ENCODE measurements at regions not wholly inside any gene's neighbourhood (a gene's known extent, or its start where the extent isn't known, plus 50 kb on each side); places are given as distances from the start of the nearest gene placed in this dataset.
A peak's percentile ranks its signal among the peaks of the same experiment; 100 is the strongest.

DNA sequence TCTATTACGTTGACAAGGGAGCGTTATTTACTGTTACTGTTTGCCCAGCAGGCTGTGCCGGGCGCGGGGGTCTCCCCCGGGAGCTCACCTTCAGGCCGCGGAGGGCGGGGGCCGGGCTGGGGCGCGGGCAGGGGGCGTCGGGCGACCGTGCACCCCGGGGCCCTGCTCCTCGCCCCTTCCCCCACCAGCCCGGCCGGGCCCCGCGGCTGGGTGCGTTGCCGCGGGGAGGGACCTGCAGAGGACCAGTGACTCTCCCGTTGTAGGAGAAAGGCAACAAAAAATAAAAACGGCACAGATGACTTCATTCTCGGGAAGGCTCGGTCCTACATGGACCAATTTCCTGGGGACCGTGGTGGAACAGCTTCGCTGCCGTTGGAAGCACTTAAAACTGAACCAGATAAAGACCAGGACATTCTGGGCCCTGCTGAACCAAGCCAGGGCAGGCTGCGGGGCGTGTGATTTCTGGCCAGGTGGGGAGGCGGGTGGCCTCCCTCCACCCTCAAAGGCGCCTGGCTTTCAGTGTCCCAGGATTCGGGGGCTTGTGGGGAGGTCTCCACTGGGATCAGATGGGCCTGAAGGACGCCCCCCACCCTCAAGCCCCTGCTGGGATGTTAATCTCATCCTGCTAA is 57.4 kb downstream of the IGLL1 start:
- 15 to 17% methylated on average over 37 of the region's 38 CpGs for WGBS, 2 donors

DNA sequence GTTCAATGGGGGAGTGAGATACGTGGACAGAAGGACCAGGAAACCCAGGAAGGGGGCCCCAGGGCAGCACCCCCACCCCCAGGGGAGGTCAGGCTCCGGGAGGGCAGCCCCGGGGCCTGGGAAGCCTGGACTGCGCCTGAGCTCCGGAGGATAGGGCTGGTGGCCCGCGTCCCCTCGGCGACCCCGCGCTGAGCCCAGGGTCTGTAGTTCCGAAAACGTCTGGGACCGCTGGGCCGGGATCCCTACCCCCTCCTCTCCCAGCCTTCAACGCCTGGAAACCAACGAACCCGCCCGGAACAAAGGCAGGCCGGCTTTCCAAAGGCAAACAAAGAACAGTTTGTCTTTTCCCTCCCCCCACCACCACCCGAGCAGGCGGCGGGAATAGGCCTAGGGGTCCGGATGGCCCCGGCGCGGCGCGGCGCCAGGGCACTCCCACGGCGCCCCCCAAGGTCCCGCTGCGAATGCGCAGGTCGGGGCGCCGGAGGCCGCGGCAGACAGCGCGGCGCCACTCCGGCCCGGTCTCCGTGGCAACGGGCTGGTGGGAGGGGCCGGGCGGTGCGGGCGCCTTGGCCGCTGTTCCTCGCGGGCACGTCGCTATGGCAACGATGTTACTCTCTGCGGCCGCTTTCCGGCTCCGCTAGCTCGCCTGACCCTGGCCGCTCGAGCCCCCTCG is 58.5 kb downstream of the IGLL1 start:
- TF ChIP-seq, protein P1, sequence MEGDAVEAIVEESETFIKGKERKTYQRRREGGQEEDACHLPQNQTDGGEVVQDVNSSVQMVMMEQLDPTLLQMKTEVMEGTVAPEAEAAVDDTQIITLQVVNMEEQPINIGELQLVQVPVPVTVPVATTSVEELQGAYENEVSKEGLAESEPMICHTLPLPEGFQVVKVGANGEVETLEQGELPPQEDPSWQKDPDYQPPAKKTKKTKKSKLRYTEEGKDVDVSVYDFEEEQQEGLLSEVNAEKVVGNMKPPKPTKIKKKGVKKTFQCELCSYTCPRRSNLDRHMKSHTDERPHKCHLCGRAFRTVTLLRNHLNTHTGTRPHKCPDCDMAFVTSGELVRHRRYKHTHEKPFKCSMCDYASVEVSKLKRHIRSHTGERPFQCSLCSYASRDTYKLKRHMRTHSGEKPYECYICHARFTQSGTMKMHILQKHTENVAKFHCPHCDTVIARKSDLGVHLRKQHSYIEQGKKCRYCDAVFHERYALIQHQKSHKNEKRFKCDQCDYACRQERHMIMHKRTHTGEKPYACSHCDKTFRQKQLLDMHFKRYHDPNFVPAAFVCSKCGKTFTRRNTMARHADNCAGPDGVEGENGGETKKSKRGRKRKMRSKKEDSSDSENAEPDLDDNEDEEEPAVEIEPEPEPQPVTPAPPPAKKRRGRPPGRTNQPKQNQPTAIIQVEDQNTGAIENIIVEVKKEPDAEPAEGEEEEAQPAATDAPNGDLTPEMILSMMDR (IDR thresholded peaks at IDR 0.05) = no peak
- no peak for TF ChIP-seq POLR2A (IDR thresholded peaks at IDR 0.05)
- peak overlapping the region; percentile 1 for H3K4me3 ChIP-seq (ENCODE audit: low read depth, poor library complexity, severe bottlenecking)
- intact Hi-C loops (cut with DNase I; ENCODE audit: low total_unique reads) = no loop called here
- 2 to 4% methylated on average over 35 to 43 of the region's 65 CpGs for WGBS, 2 donors
- peak; percentile 78 to 96 for DNase-seq (ENCODE audit: low spot score in 2 of 2)

More for the DNA sequence above, 57.4 kb downstream of the IGLL1 start:
- DNase-seq (ENCODE audit: low spot score in 2 of 2) = no peak
- intact Hi-C loops (cut with DNase I; ENCODE audit: low total_unique reads) = no loop called here
- TF ChIP-seq, protein P1 (IDR thresholded peaks at IDR 0.05) = no peak
- no peak for TF ChIP-seq POLR2A (IDR thresholded peaks at IDR 0.05)
- H3K4me3 ChIP-seq (ENCODE audit: low read depth, poor library complexity, severe bottlenecking) = no peak overlapping the region

DNA sequence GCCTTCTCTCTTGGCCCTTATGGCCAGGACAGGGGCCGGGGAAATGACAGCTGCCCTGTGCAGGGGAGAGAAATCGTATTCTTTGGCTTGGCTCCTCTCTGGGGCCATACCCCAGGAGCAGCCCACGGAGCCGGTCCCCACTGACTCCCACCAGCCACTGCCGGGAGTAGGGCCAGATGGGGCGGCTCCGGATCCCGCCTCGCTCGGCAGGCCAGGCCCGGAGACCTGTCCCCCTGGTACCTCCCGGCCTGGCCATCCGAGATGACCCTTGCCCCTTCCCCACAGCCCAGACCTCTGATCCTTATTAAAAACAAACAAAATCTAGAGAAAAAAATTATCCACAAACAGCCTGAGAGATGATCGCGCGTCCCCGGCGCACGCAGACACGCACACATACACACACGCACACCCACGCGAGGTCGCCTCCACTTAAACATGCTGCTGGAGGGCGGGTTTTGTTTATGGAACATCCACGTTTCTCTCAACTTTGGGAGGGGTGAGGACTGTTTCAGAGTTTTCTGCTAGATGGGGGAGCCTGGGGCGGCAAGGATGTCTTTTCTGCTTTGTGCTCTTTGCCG is 59.1 kb downstream of the IGLL1 start:
- DNase-seq (ENCODE audit: low spot score in 2 of 2) = no peak
- 29 to 42% methylated on average over 28 of the region's 28 CpGs for WGBS, 2 donors
- H3K4me3 ChIP-seq (ENCODE audit: low read depth, poor library complexity, severe bottlenecking) = no peak overlapping the region
- intact Hi-C loops (cut with DNase I; ENCODE audit: low total_unique reads) = no loop called here
- no peak for TF ChIP-seq POLR2A (IDR thresholded peaks at IDR 0.05)
- TF ChIP-seq, protein P1 (IDR thresholded peaks at IDR 0.05) = no peak

DNA sequence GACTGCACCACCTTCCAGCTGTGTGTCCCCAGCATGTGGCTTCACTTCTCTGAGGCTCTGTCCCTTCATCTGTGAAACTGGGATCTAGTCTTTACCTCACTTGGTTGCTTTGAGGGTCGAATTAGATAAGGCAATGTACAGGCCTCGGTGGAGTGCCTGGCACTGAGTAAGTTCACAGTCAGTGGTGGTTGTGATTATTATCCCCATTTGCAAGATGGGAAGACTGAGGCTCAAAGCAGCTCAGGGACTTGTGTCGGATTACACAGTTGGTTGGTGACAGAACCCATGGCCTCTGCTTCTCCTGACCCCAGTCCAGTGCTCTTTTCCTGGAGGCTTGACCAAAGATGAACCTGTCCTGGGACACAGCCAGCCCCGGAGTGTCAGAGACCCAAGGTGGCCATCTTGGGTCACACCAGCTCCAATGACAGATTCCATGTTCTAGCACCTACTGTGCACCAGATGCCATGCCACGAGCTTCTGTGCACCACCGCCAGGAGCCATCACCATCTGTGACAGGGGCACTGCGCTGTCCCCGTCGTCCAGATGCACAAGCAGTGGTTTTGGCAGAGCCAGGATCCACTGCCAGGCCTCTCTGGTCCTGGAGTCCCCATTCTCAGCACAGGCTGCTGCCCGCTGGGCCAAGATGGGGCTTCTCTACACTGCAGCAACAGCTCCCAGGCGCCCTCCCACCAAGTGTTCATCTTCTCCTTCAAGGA is 60.5 kb downstream of the IGLL1 start:
- DNase-seq (ENCODE audit: low spot score in 2 of 2) = no peak
- TF ChIP-seq, protein P1 (IDR thresholded peaks at IDR 0.05) = no peak
- TF ChIP-seq POLR2A (IDR thresholded peaks at IDR 0.05) = no peak
- no peak overlapping the region for H3K4me3 ChIP-seq (ENCODE audit: low read depth, poor library complexity, severe bottlenecking)
- WGBS, 2 donors = 92 to 95% methylated on average over 9 to 11 of the region's 11 CpGs
- intact Hi-C loops (cut with DNase I; ENCODE audit: low total_unique reads) = no loop called here

DNA sequence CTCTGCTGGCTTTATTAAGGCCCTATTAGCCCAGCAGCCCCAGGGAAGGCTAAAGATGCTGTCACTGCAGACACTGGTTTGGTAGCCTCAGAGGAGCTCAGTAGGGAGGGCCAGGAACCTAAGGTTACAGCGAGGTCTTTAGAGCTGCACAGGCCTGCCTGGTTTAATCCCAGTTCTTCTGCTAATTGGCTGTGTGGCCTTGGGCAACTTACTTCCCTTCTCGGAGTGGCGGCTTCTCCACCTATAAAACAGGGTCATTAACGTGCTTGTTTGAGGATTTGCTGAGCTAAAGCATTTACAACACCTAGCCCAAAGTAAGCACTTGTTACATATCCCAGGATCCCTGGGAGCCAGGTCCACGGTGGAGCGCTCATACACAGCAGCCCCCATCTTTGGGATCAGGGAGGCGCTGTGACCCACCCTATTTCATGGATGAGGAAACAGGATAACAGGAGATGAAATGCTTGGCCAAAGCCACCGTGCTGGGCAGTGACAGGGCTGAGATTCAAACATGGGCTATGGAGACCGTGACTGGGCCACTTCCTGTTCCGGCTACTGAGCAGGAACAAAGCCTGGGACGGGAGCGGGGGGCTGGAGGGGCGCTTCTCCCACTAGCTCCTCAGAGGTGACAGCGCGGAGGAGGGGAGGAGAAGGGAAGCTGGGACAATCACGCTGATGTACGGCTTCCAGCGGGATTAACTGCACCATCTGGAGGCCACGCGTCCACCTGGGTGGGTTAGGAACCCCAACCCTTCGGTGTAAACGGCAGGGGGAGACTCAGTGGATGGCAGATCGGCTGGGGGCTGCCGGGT is 61.5 kb downstream of the IGLL1 start:
- DNase-seq (ENCODE audit: low spot score in 2 of 2) = no peak
- TF ChIP-seq, protein P1 (IDR thresholded peaks at IDR 0.05) = no peak
- no peak for TF ChIP-seq POLR2A (IDR thresholded peaks at IDR 0.05)
- intact Hi-C loops (cut with DNase I; ENCODE audit: low total_unique reads) = no loop called here
- no peak overlapping the region for H3K4me3 ChIP-seq (ENCODE audit: low read depth, poor library complexity, severe bottlenecking)
- WGBS, 2 donors = 83 to 84% methylated on average over 24 of the region's 24 CpGs

Measured in lower leg skin (tissue), 4 donors.